HG02610 (cell line): ENCODE measurements at regions not wholly inside any gene's neighbourhood (a gene's known extent, or its start where the extent isn't known, plus 50 kb on each side); places are given as distances from the start of the nearest gene placed in this dataset.

Source experiments
- ATAC-seq: cut with Tn5 transposase; IDR thresholded peaks from one replicate; pipeline ENCODE4 v1.9.1; 2021; ENCODE audit warnings: mild to moderate bottlenecking, moderate library complexity; ENCODE audit not compliant: unreplicated experiment

GRCh38 chr2:64767670-64768468 lies 114.2 kb upstream of the SERTAD2 start:
- peak; percentile 88 for ATAC-seq

GRCh38 chr2:64768491-64769005 lies 114.8 kb upstream of the SERTAD2 start:
- ATAC-seq: no peak

- ATAC-seq: no peak
Observed at GRCh38 chr2:64769392-64770044, 115.8 kb upstream of the SERTAD2 start.

GRCh38 chr2:64770137-64770780 lies 116.5 kb upstream of the SERTAD2 start:
- no peak for ATAC-seq

- ATAC-seq: no peak
Observed at GRCh38 chr2:64770781-64771334, 117.1 kb upstream of the SERTAD2 start.

- no peak for ATAC-seq
Observed at GRCh38 chr2:64771737-64772136, 118.0 kb upstream of the SERTAD2 start.

GRCh38 chr2:64773461-64774118 lies 119.9 kb upstream of the SERTAD2 start:
- no peak for ATAC-seq

GRCh38 chr2:64777841-64778240 lies 124.1 kb upstream of the SERTAD2 start:
- ATAC-seq: no peak

- no peak for ATAC-seq
Observed at GRCh38 chr2:64779117-64779690, 125.5 kb upstream of the SERTAD2 start.

- ATAC-seq: no peak
Observed at GRCh38 chr2:64780041-64780440, 126.3 kb upstream of the SERTAD2 start.

- no peak for ATAC-seq
Observed at GRCh38 chr2:64781711-64782390, 128.1 kb upstream of the SERTAD2 start.

GRCh38 chr2:64784168-64785061 lies 130.7 kb upstream of the SERTAD2 start:
- no peak for ATAC-seq

GRCh38 chr2:64785245-64785644 lies 131.5 kb upstream of the SERTAD2 start:
- ATAC-seq: no peak

GRCh38 chr2:64786343-64787018 lies 132.8 kb upstream of the SERTAD2 start:
- ATAC-seq: no peak

GRCh38 chr2:64787019-64787365 lies 133.3 kb upstream of the SERTAD2 start:
- ATAC-seq: no peak

GRCh38 chr2:64787698-64788097 lies 134.0 kb upstream of the SERTAD2 start:
- no peak for ATAC-seq

- no peak for ATAC-seq
Observed at GRCh38 chr2:64789466-64790320, 136.0 kb upstream of the SERTAD2 start.

- ATAC-seq: no peak
Observed at GRCh38 chr2:64792300-64792699, 138.6 kb upstream of the SERTAD2 start.
